ENCODE measurements at regions not wholly inside any gene's neighbourhood (a gene's known extent, or its start where the extent isn't known, plus 50 kb on each side); places are given as distances from the start of the nearest gene placed in this dataset.
"Not testable (repeated sequence)": the region's sequence is repeated elsewhere in the genome, so short reads cannot be mapped to it uniquely, and the experiment has no call there.

DNA sequence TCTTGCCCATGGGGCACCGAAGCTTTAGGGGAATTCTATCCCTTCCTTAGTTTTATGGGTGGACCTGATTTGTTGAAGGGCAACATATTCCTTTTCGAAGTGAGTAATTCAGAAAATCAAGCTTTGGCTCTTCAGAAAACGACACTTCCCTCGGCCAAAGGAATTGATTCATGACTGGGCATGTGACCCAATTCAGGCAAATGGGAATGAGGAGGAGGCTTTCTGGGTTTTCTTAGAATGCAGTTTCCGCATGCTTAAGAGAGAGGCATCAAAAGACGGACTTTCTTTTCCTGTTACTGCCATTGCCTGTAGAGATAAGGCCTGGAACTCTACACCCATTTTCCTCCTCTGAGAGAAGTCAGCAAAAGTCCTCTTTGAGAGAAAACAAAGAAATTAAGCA is 179.5 kb downstream of the RFPL4B start:
- TF ChIP-seq CTCF (IDR thresholded peaks at IDR 0.05) = no peak
- DNase-seq (ENCODE audit: low spot score) = no peak
- H3K4me3 ChIP-seq = no peak overlapping the region
- no peak overlapping the region for H3K27ac ChIP-seq

GRCh38 chr6:112528306-112528705 is 181.2 kb downstream of the RFPL4B start:
- H3K4me3 ChIP-seq; DNase-seq (ENCODE audit: low spot score); H3K27ac ChIP-seq: not testable (repeated sequence)

DNA sequence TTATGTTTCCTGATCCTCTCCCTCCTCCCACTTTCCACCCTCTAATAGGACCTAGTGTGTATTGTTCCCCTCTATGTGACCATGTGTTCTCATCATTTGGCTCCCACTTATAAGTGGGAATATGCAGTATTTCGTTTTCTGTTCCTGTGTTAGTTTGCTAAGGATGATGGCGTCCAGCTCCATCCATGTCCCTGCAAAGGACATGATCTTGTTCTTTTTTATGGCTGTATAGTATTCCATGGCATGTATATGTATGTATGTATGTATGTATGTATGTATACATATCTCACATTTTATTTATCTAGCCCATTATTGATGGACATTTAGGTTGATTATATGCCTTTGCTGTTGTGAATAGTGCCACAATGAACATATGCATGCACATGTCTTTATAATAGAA is 188.7 kb downstream of the RFPL4B start:
- Histone ChIP-seq H3K4me3 (no peak overlapping the region), H3K27ac (no peak overlapping the region)
- TF ChIP-seq CTCF (IDR thresholded peaks at IDR 0.05) = no peak
- DNase-seq (ENCODE audit: low spot score) = no peak

DNA sequence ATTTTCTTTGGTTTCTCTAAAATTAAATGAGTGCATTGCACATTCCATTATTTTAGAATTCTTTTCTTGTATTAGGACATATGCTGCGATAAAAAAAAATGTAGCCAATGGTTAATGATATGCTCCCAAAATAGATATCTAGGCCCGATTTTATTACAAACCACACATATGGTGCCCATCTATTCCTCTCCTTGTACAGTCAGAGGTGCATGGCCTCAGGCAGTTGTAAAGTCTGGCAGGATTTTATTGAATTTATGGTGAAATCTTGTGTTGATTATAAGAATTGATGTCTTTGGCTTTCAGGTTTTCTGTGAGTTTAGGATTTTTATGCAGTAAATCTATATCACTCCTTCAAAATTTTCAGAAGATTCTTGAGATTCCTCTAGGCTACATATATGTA is 192.2 kb downstream of the RFPL4B start:
- Histone ChIP-seq H3K27ac (no peak overlapping the region), H3K4me3 (no peak overlapping the region)
- TF ChIP-seq CTCF (IDR thresholded peaks at IDR 0.05) = no peak

GRCh38 chr6:112541847-112542246 is 194.7 kb downstream of the RFPL4B start:
- H3K27ac ChIP-seq; H3K4me3 ChIP-seq; DNase-seq (ENCODE audit: low spot score): not testable (repeated sequence)

More for the DNA sequence above, 192.2 kb downstream of the RFPL4B start:
- DNase-seq (ENCODE audit: low spot score) = no peak

GRCh38 chr6:112547321-112548085 is 200.4 kb downstream of the RFPL4B start:
- not testable (repeated sequence) for H3K4me3 ChIP-seq; H3K27ac ChIP-seq; DNase-seq (ENCODE audit: low spot score)

DNA sequence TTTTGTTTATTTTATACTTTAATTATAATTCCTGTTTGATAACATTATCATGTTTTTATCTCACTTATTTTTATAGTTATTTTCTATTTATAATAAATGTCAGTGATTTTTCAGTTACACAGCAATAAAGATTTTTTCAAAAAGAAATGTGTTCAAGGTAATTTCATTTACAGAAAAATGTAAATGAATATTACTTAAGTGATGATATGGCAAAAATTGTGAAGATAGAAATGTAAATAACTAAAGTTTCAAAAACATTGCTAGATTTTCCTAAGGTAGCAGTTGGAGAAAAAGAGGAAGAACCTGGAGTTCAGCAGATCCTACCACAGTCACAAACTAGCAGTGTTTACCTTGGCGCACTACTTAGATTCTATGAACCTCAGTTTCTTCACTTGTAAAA is 202.6 kb downstream of the RFPL4B start:
- DNase-seq (ENCODE audit: low spot score) = no peak
- Histone ChIP-seq H3K4me3 (no peak overlapping the region), H3K27ac (no peak overlapping the region)
- TF ChIP-seq CTCF (IDR thresholded peaks at IDR 0.05) = no peak

DNA sequence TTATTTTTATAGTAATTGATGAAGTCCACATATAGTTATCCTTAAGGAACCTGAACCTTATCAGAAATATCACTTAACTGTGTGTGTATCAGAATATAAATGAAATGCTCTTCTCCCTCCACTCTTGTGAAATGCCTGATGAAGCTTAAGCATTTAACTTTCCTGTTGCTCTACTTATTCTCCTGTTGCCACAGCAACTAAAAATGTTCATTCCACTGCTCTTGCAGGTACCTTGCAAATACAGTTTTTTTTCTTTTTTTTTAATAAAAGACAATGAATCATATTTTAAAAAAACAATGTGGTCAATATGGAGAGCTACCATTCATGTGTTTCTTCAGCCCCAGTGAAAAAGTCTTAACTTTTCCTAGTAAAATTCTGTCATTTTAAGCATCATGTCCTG is 210.3 kb downstream of the RFPL4B start:
- no peak overlapping the region for H3K27ac ChIP-seq
- DNase-seq (ENCODE audit: low spot score) = no peak
- TF ChIP-seq CTCF (IDR thresholded peaks at IDR 0.05) = no peak
- no peak overlapping the region for H3K4me3 ChIP-seq

DNA sequence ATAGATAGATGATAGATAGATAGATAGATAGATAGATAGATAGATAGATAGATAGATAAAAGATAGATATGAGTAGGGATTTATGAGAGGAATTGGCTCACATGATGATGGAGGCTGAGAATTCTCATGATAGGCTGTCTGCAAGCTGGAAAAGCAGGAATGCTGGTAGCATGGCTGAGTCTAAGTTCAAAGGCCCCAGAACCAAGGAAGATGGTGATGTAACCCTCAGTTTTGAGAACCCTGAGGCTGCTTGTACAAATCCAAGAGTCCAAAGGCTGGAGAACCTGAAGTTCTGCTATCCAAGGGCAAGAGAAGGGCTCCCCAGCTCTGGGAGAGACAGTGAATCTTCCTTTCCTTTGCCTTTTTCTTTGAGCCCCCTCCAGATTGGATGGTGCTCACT is 210.8 kb downstream of the RFPL4B start:
- TF ChIP-seq CTCF (IDR thresholded peaks at IDR 0.05) = no peak
- no peak for DNase-seq (ENCODE audit: low spot score)

More for the DNA sequence above, 210.8 kb downstream of the RFPL4B start:
- H3K4me3 ChIP-seq = no peak overlapping the region
- H3K27ac ChIP-seq = no peak overlapping the region
